Retinal pigment epithelial cell (primary cell): ENCODE measurements at regions not wholly inside any gene's neighbourhood (a gene's known extent, or its start where the extent isn't known, plus 50 kb on each side); places are given as distances from the start of the nearest gene placed in this dataset.

Source experiments
- DNase-seq: peaks from one replicate; pipeline ENCODE4 v3.0.0-alpha.2; 2010; ENCODE audit warnings: low read depth
- H3K4me3 ChIP-seq: 2 replicates; pipeline ENCODE4 v1.5.1; 2011; ENCODE audit warnings: mild to moderate bottlenecking, low read length, control low read depth, moderate library complexity
- CTCF ChIP-seq: conservative IDR thresholded peaks from 2 replicates; pipeline ENCODE4 v1.5.1; 2011; ENCODE audit warnings: low read depth, low read length, control low read depth, inconsistent platforms

- no peak for DNase-seq
- H3K4me3 ChIP-seq: no peak overlapping the region
- no peak for TF ChIP-seq CTCF
Measured at GRCh38 chr7:98691619-98692018, 74.5 kb downstream of the NPTX2 start.

- TF ChIP-seq CTCF: no peak
- H3K4me3 ChIP-seq: no peak overlapping the region
- no peak for DNase-seq
Measured at GRCh38 chr7:98697083-98697482, 80.0 kb downstream of the NPTX2 start.

- no peak for DNase-seq
- TF ChIP-seq CTCF: no peak
- no peak overlapping the region for H3K4me3 ChIP-seq
Measured at GRCh38 chr7:98697485-98698240, 80.6 kb downstream of the NPTX2 start.

- no peak for DNase-seq
- no peak for TF ChIP-seq CTCF
- H3K4me3 ChIP-seq: no peak overlapping the region
Measured at GRCh38 chr7:98698976-98699375, 81.9 kb downstream of the NPTX2 start.

GRCh38 chr7:98700533-98700932, 83.4 kb downstream of the NPTX2 start:
- no peak for DNase-seq
- H3K4me3 ChIP-seq: no peak overlapping the region
- no peak for TF ChIP-seq CTCF

GRCh38 chr7:98701372-98701771, 84.3 kb downstream of the NPTX2 start:
- H3K4me3 ChIP-seq: no peak overlapping the region
- DNase-seq: no peak
- no peak for TF ChIP-seq CTCF

GRCh38 chr7:98702021-98702420, 84.9 kb downstream of the NPTX2 start:
- no peak overlapping the region for H3K4me3 ChIP-seq
- no peak for DNase-seq
- no peak for TF ChIP-seq CTCF
